CD4-positive, alpha-beta T cell treated with Interleukin-2 at 100 ng/mL for 4 hours (primary cell): ENCODE measurements at regions not wholly inside any gene's neighbourhood (a gene's known extent, or its start where the extent isn't known, plus 50 kb on each side); places are given as distances from the start of the nearest gene placed in this dataset.

Experiments used
- DNase-seq: peaks from one replicate; pipeline ENCODE4 v3.0.0-alpha.2; 2020; ENCODE audit warnings: low spot score

GRCh38 chr4:58205446-58206235, 1095.5 kb upstream of the IGFBP7 start:
- no peak for DNase-seq

- no peak for DNase-seq
Measured at GRCh38 chr4:58192217-58192616, 1082.0 kb upstream of the IGFBP7 start.

DNA sequence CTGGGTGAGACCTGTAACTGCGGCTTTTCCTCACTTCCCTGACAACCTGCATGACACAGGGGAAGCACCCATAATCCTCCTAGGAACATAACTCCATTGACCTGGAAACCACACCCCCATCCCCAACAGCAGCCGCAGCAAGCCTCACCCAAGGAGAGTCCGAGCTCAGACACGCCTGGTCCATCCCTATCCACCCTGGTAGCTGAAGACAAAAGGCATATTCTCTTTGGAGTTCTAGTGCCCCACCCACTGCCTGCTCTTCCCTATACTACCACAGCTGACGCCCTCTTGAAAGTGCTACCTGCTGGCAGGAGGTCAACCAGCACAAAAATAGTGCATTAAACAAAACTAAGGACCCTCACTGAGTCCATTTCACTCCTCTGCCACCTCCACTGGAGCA, 1080.9 kb upstream of the IGFBP7 start:
- no peak for DNase-seq

GRCh38 chr4:58188316-58188715, 1078.1 kb upstream of the IGFBP7 start:
- DNase-seq, result no peak

GRCh38 chr4:58175024-58175423, 1064.8 kb upstream of the IGFBP7 start:
- DNase-seq, result no peak

DNA sequence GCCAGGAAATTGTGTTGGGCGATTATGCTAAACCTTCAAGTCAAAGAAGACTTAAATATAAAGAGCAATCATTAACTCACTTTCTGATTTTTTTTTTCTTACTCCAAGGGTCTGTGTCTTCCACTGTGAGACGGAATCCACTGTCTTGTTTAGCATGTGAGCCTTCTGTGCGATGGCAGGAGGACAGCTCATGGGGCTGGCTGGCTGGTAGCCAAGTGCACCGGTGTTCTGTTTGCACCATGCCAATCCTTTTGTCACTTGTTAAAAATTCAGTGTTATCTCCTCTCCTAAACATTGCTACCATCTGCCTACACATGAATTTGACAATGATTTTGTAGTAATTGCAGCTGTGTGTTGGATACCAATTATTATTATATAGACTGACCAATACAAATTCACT, 1056.3 kb upstream of the IGFBP7 start:
- DNase-seq, result no peak

DNA sequence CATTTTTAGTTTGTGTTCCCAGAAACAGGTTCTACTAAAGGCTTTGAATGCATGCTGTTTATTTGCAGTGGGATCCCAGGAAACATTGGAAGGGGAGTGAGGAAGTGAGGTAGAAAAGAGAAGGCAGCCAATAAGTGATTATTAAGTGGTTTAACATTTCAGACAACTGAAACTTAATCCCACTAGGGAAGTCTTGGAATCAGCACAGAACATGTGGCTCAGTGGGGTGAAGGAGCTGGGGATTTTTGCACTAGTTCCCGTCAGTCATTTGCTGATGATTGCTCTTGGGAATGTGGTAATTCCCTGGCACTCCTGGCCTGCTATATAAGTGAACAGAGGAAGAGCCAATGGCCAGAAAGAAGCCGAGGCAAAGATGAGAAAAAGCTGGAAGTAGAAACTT, 1053.0 kb upstream of the IGFBP7 start:
- no peak for DNase-seq

DNA sequence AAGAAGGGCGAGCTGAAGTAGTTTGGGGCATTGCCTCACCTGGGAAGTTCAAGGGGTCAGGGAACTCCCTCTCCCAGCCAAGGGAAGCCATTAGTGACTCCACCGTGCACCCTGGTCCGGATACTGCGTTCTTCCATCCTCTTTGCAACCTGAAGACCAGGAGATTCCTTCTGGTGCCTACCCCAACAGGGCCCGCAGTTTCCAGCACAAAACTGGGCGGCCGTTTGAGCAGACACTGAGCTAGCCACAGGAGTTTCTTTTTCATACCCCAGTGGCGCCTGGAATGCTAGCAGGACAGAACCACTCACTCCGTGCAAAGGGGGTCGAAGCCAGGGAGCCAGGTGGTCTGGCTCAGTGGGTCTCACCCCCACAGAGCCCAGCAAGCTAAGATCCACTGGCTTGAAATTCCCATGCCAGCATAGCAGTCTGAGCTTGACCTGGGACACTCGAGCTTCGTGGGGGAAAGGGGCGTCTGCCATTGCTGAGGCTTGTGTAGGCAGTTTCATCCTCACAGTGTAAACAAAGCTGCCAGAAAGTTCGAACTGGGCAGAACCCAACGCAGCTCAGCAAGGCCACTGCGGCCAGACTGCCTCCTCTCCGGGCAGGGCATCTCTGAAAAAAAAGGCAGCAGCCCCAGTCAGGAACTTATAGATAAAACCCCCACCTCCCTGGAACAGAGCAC, 1039.4 kb upstream of the IGFBP7 start:
- DNase-seq, result no peak

DNA sequence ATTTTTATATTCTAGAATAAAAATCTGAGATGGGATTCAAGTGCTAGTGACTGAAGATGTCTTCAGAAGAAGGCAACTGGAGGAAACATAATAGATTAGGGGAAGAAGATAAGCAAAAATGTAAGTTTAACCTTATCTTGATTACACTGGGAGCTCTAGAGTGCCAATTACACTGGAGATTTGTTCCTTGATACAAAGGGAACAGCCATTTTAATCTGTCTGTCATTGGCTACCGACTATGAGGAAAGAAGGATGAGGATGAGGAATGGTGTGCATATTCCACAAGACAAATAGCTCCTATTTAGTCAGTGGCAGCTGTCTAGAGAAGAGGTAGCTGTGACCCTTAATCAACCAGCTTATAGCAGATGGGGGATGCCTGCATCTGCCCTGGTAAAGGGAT, 1034.5 kb upstream of the IGFBP7 start:
- no peak for DNase-seq

- no peak for DNase-seq
Measured at GRCh38 chr4:58138786-58139668, 1028.8 kb upstream of the IGFBP7 start.

DNA sequence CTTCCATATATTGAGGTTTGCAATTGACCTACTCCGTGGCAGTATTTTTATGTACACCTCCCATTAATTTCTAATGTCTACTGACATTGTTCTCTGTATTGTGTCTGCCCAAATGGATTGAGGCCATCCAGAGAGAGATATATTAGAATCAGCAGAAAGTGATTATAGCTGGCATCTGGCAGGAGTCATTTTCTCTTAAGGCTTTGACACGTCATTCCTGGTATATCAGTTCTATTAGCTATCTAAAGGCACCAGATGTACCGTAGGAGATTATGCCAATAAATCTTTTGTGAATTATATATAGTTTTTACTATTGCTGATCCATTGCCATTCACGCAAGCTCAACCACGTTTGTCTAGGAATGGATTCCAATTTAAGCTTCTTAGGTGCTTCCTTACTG, 1026.4 kb upstream of the IGFBP7 start:
- DNase-seq, result no peak

DNA sequence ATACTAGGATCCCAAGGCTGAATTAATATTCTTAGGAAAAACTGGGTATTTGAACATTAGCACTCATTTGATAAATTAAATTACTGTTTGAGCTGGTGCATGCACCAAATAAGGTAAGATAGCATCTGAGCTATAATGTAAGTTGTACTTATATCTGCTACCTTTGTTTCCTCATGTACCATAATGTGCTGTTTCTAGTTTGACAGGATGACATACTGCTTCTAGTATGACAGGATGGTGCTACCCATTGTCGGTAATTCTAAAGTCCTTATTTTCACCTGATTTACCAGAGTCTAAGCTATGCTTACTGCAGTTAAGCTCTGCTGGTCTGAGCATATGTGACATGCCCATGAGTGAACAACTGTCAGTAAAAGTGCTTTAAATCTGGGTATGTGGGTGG, 1017.5 kb upstream of the IGFBP7 start:
- DNase-seq, result no peak

GRCh38 chr4:58119298-58119697, 1009.1 kb upstream of the IGFBP7 start:
- DNase-seq, result no peak

- DNase-seq, result no peak
Measured at GRCh38 chr4:58113126-58113525, 1002.9 kb upstream of the IGFBP7 start.

DNA sequence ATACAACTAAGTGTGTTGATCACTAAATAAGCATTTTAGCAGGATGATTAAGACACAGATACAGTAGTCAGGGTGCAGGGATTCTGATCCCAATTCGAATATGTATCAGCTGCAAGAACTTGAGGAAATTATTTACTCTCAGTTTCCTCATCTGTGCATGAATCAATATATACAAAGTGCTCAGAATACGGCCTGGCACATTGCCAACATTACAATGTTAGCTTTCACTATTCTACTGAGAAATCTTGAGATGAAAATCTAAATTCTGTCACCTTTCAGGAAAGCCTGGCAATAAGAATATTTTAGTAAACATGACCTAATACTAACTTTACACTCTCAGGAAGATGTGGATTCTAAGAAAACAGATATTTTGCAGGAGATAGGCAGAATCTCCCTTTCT, 1001.6 kb upstream of the IGFBP7 start:
- DNase-seq, result no peak

- DNase-seq, result no peak
Measured at GRCh38 chr4:58093352-58093751, 983.2 kb upstream of the IGFBP7 start.

GRCh38 chr4:58090539-58090938, 980.4 kb upstream of the IGFBP7 start:
- no peak for DNase-seq

DNA sequence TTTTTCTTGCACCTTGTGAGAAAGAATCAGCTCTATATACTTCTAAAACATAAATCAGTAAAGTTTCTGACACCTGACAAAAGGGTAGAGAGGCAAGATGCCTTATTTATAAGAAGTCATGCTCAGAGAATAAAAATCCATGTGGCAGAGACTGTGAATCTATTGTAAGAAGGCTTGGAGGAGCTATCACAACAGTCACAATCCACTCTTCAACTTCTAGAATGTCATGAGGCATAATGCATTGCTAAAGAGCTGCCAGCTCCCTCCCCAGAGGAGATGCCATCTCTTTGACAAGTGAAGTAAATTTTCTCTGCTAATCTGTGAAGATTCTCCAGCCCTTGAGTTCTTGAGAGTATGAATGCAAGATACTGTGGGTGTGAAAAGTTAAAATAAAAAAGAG, 971.2 kb upstream of the IGFBP7 start:
- DNase-seq, result no peak

DNA sequence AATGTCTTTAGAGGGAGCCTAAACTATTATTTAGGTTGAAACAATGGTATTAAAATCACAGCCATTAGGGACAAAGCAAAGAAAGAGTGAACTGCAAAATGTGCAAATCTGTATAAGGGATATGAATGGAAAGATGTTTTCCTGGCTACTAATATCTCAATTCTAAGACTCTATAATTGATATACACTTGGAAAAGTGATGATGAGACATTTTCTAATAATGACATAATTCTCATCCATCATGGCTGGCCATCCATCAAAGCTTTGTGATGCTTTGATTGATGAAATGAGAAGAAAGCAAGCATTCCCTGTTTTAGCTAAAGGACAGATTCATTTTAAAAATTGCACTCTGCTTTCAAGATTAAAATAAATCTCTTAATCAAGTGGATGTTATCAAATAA, 965.5 kb upstream of the IGFBP7 start:
- DNase-seq, result no peak

DNA sequence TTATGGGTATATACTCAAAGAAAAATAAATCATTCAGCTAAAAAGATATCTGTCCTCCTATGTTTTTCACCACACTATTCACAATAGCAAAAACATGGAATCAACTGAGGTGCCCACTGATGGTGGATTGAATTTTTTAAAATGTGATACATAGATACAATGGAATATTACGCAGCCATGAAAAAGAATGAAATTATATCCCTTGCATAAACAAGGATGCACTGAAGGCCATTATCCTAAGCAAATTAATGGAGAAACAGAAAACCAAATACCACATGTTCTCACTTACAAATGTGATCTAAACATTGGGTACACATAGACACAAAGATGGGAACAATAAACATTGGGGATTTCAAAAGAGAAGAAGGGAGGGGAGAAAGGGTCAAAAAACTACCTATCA, 964.2 kb upstream of the IGFBP7 start:
- DNase-seq, result no peak

- no peak for DNase-seq
Measured at GRCh38 chr4:58070726-58071125, 960.5 kb upstream of the IGFBP7 start.

DNA sequence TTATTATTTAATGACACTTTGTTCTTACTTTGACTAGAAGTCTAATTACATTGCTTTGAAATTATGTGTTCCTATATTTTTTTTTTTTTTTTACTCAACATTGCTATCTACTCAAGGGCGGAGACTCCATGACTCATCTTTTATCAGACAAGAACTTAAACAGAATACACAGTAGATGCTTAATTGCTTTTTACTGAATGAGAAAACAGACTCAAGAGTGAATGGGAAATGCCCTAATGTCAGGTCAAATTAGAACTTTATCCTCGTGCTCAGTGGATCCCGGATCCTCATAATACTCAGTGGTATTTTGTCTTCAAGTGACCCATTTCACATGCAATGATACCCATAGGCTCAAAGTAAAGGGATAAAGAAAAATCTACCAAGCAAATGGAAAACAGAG, 954.5 kb upstream of the IGFBP7 start:
- DNase-seq, result no peak
